HG02870 (cell line): ENCODE measurements at regions not wholly inside any gene's neighbourhood (a gene's known extent, or its start where the extent isn't known, plus 50 kb on each side); places are given as distances from the start of the nearest gene placed in this dataset.

Source experiments
- ATAC-seq: cut with Tn5 transposase; IDR thresholded peaks from one replicate; pipeline ENCODE4 v1.9.1; 2021; ENCODE audit warnings: mild to moderate bottlenecking, moderate library complexity; ENCODE audit not compliant: unreplicated experiment

- ATAC-seq = no peak
These were observed 202.9 kb upstream of the ESRRG start for GRCh38 chr1:216925962-216926625.

DNA sequence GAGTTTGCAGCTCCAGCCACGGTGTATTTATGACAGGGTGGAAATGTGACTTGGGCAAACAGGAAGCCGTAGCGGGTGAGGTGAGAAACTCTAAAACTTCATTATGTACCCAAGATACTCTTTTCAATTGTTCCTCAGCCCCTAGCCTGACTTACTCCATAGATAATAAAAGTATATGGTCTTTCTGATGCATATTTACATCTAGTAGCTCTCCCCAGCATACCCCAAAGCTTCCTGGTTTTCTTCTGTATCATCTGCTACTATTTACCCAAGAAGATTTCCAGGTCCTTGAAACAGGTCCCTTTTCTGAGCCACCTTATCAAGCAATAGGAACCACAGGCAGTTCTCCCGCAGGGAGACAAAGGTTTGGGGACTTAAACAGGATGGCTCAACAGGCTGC, 201.5 kb upstream of the ESRRG start:
- ATAC-seq = no peak

DNA sequence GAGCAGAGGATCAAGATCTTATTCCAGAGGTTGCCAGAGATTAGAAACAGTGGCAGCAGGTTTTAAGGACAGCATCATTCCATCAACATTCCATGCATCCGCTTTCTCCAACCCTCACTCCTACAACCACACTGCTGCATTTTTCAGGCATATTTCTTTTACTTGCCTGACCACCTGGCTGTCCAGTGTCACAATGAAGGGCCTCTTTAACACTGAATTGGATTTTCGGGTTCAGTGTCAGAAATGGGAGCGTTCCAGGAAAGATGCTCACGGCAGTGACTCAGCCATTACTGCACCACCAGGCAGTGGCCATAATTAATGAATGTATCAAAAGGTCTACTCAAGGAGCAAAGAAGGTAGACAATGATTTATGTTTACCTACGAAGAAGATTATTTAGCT, 200.4 kb upstream of the ESRRG start:
- ATAC-seq = no peak

DNA sequence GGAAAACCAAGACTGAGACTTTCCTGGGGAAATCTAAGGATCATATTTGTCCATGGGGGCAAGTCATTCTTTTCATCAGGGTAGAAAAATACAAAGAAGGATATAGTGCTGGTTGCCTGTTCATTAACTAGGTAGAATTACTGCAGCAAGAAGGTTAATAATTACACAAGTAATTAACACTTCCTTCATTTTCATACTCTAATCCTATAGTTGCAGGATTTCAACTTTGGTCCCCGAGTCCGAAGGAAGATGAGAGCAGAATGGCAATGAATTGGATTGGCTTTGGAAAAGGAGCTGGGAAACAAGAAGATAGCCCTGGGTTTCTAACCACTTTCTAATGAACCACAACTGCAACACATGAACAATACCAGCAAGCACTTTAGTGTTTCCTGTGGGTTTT, 199.2 kb upstream of the ESRRG start:
- ATAC-seq = no peak

DNA sequence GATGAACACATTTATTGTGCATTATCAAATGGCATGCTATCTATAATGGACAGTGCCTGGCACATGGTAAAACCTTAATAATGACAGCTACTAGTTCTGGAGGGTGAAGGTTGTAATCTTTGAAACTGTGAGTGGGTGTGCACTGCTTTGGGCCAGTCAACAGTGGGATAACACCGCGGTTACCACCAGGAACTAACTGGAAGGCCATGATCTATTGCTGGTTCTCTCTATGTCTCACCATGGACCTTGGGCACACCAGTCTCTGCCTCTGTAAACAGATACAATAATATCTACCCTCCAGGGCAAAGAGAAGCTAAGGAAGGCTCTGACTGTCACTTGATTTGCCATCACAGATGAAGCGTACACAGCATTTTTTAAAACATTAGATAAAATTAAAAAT, 198.6 kb upstream of the ESRRG start:
- ATAC-seq = no peak

- no peak for ATAC-seq
These were observed 196.1 kb upstream of the ESRRG start for GRCh38 chr1:216919060-216919970.

- ATAC-seq = no peak
These were observed 193.7 kb upstream of the ESRRG start for GRCh38 chr1:216916890-216917438.

DNA sequence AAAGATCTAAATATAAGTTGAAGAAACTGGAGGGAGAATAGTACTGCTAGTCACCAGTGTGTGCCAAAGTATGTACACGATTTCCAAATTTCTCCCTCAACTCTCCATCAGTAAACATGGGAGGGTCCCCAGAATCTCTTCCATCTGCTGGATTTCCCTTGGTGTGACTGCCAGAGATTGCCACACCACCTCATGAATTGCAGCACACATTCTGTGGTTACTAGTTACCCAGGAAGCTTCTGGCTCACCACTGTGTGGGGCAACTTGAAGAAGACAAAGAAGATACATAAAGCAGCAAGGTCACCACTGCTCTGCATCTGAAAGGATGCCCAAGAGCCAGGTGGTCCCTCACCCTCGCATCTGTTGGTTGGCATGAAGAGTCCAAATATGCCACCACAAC, 191.7 kb upstream of the ESRRG start:
- ATAC-seq = no peak

- no peak for ATAC-seq
These were observed 190.7 kb upstream of the ESRRG start for GRCh38 chr1:216913976-216914375.

- no peak for ATAC-seq
These were observed 187.0 kb upstream of the ESRRG start for GRCh38 chr1:216910081-216910840.

- no peak for ATAC-seq
These were observed 184.9 kb upstream of the ESRRG start for GRCh38 chr1:216908126-216908525.

GRCh38 chr1:216907100-216907499, 183.9 kb upstream of the ESRRG start:
- ATAC-seq = no peak

DNA sequence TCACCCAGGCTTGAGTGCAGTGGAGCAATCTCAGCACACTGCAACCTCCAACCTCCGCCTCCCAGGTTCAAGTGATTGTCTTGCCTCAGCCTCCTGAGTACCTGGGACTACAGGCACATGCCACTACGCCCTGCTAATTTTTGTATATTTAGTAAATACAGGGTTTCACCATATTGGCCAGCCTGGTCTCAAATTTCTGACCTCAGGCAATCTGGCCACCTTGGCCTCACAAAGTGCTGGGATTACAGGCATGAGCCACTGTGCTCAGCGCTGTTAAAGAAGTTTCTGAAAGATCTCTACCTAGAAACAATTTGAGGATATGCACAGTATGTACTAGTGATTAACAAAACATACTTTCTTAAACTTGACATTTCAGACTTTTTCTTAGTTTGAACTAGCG, 182.6 kb upstream of the ESRRG start:
- no peak for ATAC-seq

DNA sequence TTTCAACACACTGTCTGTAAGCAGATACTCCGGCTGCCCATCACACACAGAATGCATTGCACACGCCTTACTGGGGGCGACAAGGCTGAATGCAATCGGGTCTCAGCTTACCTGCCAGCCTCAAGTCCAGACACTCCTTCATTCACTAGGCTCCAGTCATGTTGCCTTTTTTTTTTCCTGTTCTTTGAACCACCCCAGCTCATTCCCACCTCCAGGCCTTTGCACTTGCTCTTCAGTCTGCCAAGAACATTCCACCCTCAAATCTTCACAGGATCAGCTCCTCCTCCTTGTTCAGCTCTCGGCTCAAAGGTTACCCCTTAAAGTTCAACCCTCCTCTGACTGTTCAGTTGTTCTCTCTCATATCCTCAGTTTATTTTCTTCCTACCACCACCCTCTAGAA, 181.9 kb upstream of the ESRRG start:
- no peak for ATAC-seq

- no peak for ATAC-seq
These were observed 181.2 kb upstream of the ESRRG start for GRCh38 chr1:216904471-216904870.

- ATAC-seq = no peak
These were observed 180.1 kb upstream of the ESRRG start for GRCh38 chr1:216903382-216903740.

- no peak for ATAC-seq
These were observed 179.6 kb upstream of the ESRRG start for GRCh38 chr1:216902669-216903381.

GRCh38 chr1:216900116-216900620, 176.9 kb upstream of the ESRRG start:
- no peak for ATAC-seq

DNA sequence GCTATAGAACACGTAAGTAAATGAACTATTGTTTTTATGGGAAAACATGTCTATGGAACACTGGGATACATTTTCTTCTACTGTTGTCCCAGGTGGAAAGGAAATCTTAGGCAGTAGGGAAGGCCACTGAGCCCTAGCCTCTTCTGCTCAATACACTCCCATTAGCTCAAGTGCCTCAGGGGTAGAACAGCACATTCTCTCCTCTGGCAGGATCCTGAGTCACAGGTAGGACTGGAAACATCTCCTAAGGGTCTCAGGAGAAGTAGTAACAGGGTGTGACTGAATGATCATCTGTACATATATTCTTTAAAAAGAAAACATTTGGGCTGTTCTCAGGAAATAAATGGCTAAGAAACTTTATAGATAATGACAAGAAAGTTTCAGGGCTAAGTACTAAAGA, 175.6 kb upstream of the ESRRG start:
- no peak for ATAC-seq

DNA sequence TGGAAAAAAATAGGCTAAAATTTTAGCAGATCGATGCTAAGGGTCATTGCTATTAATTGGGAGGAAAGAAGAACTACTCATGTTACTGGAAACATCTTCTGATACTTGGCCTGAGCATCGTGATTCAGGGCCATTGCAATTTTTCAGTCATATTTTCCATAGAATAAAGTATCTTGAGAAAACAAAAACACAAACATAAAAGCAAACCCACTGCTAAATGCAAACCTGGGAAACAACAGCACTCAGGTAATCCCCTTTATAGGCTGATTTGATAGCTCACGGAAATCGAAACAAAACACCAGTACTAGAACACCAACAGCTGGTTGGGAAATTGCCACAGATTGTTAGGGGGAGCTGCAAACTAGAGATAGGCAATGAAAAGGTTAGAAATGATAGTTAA, 172.9 kb upstream of the ESRRG start:
- no peak for ATAC-seq

DNA sequence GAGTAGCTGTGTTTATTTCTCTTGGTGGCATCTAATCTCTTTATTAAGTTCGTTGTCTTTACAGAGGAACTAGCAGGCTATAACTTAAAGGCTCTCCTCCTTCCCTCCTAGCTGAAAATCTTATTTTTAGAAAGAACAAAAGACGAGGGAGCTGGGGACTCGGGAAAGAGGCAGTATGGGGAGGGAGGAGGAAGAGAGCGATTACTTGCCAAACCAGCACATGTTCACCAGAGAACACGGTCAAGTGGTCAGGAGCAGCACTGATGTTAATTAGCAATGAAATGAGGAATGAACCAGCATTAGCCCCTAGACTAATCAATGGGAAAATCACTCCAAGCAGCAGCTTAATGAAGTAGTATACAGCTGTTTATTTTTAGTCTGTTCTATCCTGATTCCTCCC, 171.3 kb upstream of the ESRRG start:
- no peak for ATAC-seq
